ENCODE measurements at regions not wholly inside any gene's neighbourhood (a gene's known extent, or its start where the extent isn't known, plus 50 kb on each side); places are given as distances from the start of the nearest gene placed in this dataset.

DNA sequence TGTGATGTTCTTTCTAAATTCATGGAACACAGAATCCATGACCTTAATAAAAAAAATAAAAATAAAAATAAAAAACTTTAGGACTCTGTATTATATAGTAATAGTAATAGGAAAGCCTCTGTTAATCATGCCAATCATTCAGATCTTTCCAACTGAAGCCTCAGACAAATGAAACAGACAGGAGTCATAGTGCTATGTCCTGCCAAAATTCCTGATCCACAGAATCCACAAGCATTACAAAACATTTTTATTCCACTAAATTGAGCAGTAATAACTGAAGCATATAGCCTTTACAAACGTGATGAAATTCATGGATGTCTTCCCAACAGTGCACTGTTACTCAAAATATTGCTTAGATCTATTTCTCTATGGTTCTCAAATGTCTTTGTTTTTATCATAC, 820.6 kb upstream of the PCDH9 start:
- TF ChIP-seq YY1 (IDR thresholded peaks at IDR 0.05; ENCODE audit: insufficient read depth, insufficient read length) (no peak), SUZ12 (IDR thresholded peaks at IDR 0.05; ENCODE audit: extremely low read depth, insufficient read depth, insufficient read length) (no peak), ZNF274 (IDR thresholded peaks at IDR 0.05; ENCODE audit: low read depth, low read length) (no peak)
- Histone ChIP-seq H3K4me3 (ENCODE audit: insufficient read length, low read depth) (no peak overlapping the region), H3K9ac (ENCODE audit: insufficient read length, low read depth) (no peak overlapping the region), H3K27me3 (ENCODE audit: insufficient read depth, insufficient read length) (no peaks in the 10 kb centered on the region), H3K4me1 (ENCODE audit: insufficient read depth, insufficient read length) (no peaks in the 10 kb centered on the region), H3K9me3 (ENCODE audit: insufficient read depth, low read length) (no peaks in the 10 kb centered on the region), H3K36me3 (ENCODE audit: insufficient read depth, insufficient read length, low read length) (no peaks in the 10 kb centered on the region)
- no peak for DNase-seq (ENCODE audit: low read depth, low spot score)

GRCh38 chr13:68048802-68049359, 818.7 kb upstream of the PCDH9 start:
- Histone ChIP-seq H3K36me3 (ENCODE audit: insufficient read depth, insufficient read length, low read length) (no peaks in the 10 kb centered on the region), H3K4me3 (ENCODE audit: insufficient read length, low read depth) (no peak overlapping the region), H3K9ac (ENCODE audit: insufficient read length, low read depth) (no peak overlapping the region), H3K27me3 (ENCODE audit: insufficient read depth, insufficient read length) (no peaks in the 10 kb centered on the region), H3K9me3 (ENCODE audit: insufficient read depth, low read length) (no peaks in the 10 kb centered on the region), H3K4me1 (ENCODE audit: insufficient read depth, insufficient read length) (no peaks in the 10 kb centered on the region)
- no peak for DNase-seq (ENCODE audit: low read depth, low spot score)
- TF ChIP-seq ZNF274 (IDR thresholded peaks at IDR 0.05; ENCODE audit: low read depth, low read length) (no peak), SUZ12 (IDR thresholded peaks at IDR 0.05; ENCODE audit: extremely low read depth, insufficient read depth, insufficient read length) (no peak)

DNA sequence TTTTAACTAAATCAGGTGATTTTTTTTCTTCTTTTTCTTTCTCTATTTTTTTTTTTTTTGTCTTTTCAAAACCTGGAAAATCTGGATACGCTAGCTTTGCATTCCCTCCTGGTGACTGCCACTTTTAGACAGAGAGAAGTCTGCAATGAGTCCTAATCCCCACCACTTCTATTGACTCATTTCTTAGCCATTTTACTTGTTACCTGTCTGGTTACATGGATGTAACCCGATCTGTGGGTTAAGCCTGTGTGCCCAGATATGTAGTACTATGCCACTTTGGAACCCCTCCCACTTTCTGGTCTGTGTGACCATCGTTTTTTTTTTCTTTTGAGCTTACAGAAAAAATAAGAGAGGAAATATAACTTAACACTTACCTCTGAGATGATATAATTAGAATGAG, 817.8 kb upstream of the PCDH9 start:
- Histone ChIP-seq H3K27me3 (ENCODE audit: insufficient read depth, insufficient read length) (no peaks in the 10 kb centered on the region), H3K4me1 (ENCODE audit: insufficient read depth, insufficient read length) (no peaks in the 10 kb centered on the region), H3K4me3 (ENCODE audit: insufficient read length, low read depth) (no peak overlapping the region), H3K36me3 (ENCODE audit: insufficient read depth, insufficient read length, low read length) (no peaks in the 10 kb centered on the region), H3K9ac (ENCODE audit: insufficient read length, low read depth) (no peak overlapping the region), H3K9me3 (ENCODE audit: insufficient read depth, low read length) (no peaks in the 10 kb centered on the region)
- no peak for DNase-seq (ENCODE audit: low read depth, low spot score)
- TF ChIP-seq YY1 (IDR thresholded peaks at IDR 0.05; ENCODE audit: insufficient read depth, insufficient read length) (no peak), ZNF274 (IDR thresholded peaks at IDR 0.05; ENCODE audit: low read depth, low read length) (no peak), SUZ12 (IDR thresholded peaks at IDR 0.05; ENCODE audit: extremely low read depth, insufficient read depth, insufficient read length) (no peak)

DNA sequence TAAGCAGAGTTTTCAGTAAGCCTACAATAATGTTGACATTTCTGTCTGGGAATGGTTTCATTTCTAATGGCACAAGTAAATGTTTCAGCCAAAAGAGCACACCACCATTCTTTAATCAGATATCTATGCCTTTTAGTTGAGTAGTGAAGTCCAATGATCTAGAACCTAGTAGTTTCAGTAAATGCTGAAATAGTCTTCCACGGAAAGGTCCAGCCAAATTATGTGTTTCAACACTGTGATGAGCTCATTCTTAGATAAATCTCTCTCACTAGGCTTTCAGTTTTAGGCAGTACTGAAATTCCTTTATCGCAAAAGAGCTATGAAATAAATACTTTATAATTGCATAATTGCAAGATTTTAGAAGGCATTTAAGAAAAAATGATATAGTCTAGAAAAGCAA, 816.8 kb upstream of the PCDH9 start:
- no peak overlapping the region for H3K4me3 ChIP-seq (ENCODE audit: insufficient read length, low read depth)
- no peak overlapping the region for H3K9ac ChIP-seq (ENCODE audit: insufficient read length, low read depth)
- TF ChIP-seq ZNF274 (IDR thresholded peaks at IDR 0.05; ENCODE audit: low read depth, low read length) (no peak), SUZ12 (IDR thresholded peaks at IDR 0.05; ENCODE audit: extremely low read depth, insufficient read depth, insufficient read length) (no peak), YY1 (IDR thresholded peaks at IDR 0.05; ENCODE audit: insufficient read depth, insufficient read length) (no peak)
- H3K36me3 ChIP-seq (ENCODE audit: insufficient read depth, insufficient read length, low read length): no peaks in the 10 kb centered on the region
- no peaks in the 10 kb centered on the region for H3K4me1 ChIP-seq (ENCODE audit: insufficient read depth, insufficient read length)
- H3K27me3 ChIP-seq (ENCODE audit: insufficient read depth, insufficient read length): no peaks in the 10 kb centered on the region
- no peak for DNase-seq (ENCODE audit: low read depth, low spot score)
- H3K9me3 ChIP-seq (ENCODE audit: insufficient read depth, low read length): no peaks in the 10 kb centered on the region

DNA sequence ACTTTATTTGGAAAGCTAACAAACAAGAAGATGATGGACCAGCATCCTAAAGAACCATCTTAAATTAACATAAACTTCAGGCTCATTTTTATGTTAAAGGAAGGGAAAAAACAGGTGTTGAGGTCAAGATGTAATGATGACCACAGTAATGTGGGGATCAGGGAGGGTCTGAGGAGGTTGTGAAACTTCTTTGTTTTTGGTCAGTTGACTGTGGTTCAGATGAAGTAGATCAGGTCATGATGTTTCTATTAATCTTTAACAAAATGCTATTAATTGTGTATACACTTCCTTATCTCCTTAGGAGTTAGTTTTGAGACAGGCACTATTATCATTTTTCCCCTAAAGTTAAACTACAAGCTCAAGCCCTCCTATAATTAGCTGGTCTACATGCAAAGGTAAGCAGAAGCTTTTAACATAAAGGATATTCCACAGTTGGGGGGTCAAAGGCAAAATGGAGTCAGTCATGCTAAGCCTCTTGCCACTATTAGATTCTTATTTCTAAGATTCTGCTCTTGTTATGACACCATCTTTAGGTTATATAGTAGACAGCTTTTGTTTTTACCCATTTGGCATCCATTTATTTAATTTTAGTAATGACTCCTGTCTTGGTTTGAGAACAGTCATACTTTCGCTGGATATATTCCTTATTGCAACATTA, 800.1 kb upstream of the PCDH9 start:
- H3K36me3 ChIP-seq (ENCODE audit: insufficient read depth, insufficient read length, low read length): no peaks in the 10 kb centered on the region
- TF ChIP-seq ZNF274 (IDR thresholded peaks at IDR 0.05; ENCODE audit: low read depth, low read length): no peak
- no peak for TF ChIP-seq YY1 (IDR thresholded peaks at IDR 0.05; ENCODE audit: insufficient read depth, insufficient read length)
- no peak for TF ChIP-seq SUZ12 (IDR thresholded peaks at IDR 0.05; ENCODE audit: extremely low read depth, insufficient read depth, insufficient read length)
- no peak for DNase-seq (ENCODE audit: low read depth, low spot score)
- no peak overlapping the region for H3K4me3 ChIP-seq (ENCODE audit: insufficient read length, low read depth)
- H3K27me3 ChIP-seq (ENCODE audit: insufficient read depth, insufficient read length): no peaks in the 10 kb centered on the region
- no peaks in the 10 kb centered on the region for H3K9me3 ChIP-seq (ENCODE audit: insufficient read depth, low read length)
- H3K4me1 ChIP-seq (ENCODE audit: insufficient read depth, insufficient read length): no peaks in the 10 kb centered on the region
- H3K9ac ChIP-seq (ENCODE audit: insufficient read length, low read depth): no peak overlapping the region

- Histone ChIP-seq H3K4me3 (ENCODE audit: insufficient read length, low read depth) (no peak overlapping the region), H3K27me3 (ENCODE audit: insufficient read depth, insufficient read length) (no peaks in the 10 kb centered on the region), H3K36me3 (ENCODE audit: insufficient read depth, insufficient read length, low read length) (no peaks in the 10 kb centered on the region), H3K9me3 (ENCODE audit: insufficient read depth, low read length) (no peaks in the 10 kb centered on the region), H3K4me1 (ENCODE audit: insufficient read depth, insufficient read length) (no peaks in the 10 kb centered on the region), H3K9ac (ENCODE audit: insufficient read length, low read depth) (no peak overlapping the region)
- DNase-seq (ENCODE audit: low read depth, low spot score): no peak
- TF ChIP-seq ZNF274 (IDR thresholded peaks at IDR 0.05; ENCODE audit: low read depth, low read length) (no peak), SUZ12 (IDR thresholded peaks at IDR 0.05; ENCODE audit: extremely low read depth, insufficient read depth, insufficient read length) (no peak), YY1 (IDR thresholded peaks at IDR 0.05; ENCODE audit: insufficient read depth, insufficient read length) (no peak)
Observed at GRCh38 chr13:68028701-68029100, 798.6 kb upstream of the PCDH9 start.

- H3K27me3 ChIP-seq (ENCODE audit: insufficient read depth, insufficient read length): no peaks in the 10 kb centered on the region
- H3K9me3 ChIP-seq (ENCODE audit: insufficient read depth, low read length): no peaks in the 10 kb centered on the region
- no peak for TF ChIP-seq YY1 (IDR thresholded peaks at IDR 0.05; ENCODE audit: insufficient read depth, insufficient read length)
- no peak for TF ChIP-seq SUZ12 (IDR thresholded peaks at IDR 0.05; ENCODE audit: extremely low read depth, insufficient read depth, insufficient read length)
- no peak for TF ChIP-seq ZNF274 (IDR thresholded peaks at IDR 0.05; ENCODE audit: low read depth, low read length)
- H3K36me3 ChIP-seq (ENCODE audit: insufficient read depth, insufficient read length, low read length): no peaks in the 10 kb centered on the region
- no peak for DNase-seq (ENCODE audit: low read depth, low spot score)
- no peaks in the 10 kb centered on the region for H3K4me1 ChIP-seq (ENCODE audit: insufficient read depth, insufficient read length)
- H3K9ac ChIP-seq (ENCODE audit: insufficient read length, low read depth): no peak overlapping the region
- H3K4me3 ChIP-seq (ENCODE audit: insufficient read length, low read depth): no peak overlapping the region
Observed at GRCh38 chr13:68027306-68027705, 797.2 kb upstream of the PCDH9 start.
